ENCODE measurements at regions not wholly inside any gene's neighbourhood (a gene's known extent, or its start where the extent isn't known, plus 50 kb on each side); places are given as distances from the start of the nearest gene placed in this dataset.

- Histone ChIP-seq H4K20me1 (ENCODE audit: insufficient read depth, low read length) (no peaks in the 10 kb centered on the region), H3K4me1 (ENCODE audit: insufficient read depth, low read length, severe bottlenecking) (no peaks in the 10 kb centered on the region), H3K27me3 (ENCODE audit: insufficient read depth, low read length) (no peaks in the 10 kb centered on the region), H3F3A (ENCODE audit: insufficient read depth, low read length) (no peaks in the 10 kb centered on the region), H3K9me2 (ENCODE audit: low read depth, low read length) (no peaks in the 10 kb centered on the region), H3K4me3 (ENCODE audit: low read depth, low read length, poor library complexity, severe bottlenecking) (no peak overlapping the region), H3K4me2 (ENCODE audit: low read length) (no peak overlapping the region), H3K9ac (ENCODE audit: low read length) (no peak overlapping the region), H2AFZ (ENCODE audit: low read length) (no peak overlapping the region), H3K36me3 (ENCODE audit: insufficient read depth, low read length) (no peaks in the 10 kb centered on the region), H3K9me3 (ENCODE audit: low read length) (no peaks in the 10 kb centered on the region), H3K79me2 (ENCODE audit: insufficient read depth, low read length) (no peaks in the 10 kb centered on the region), H3K27ac (ENCODE audit: low read depth, low read length, poor library complexity, severe bottlenecking) (no peak overlapping the region)
- TF ChIP-seq EZH2 (IDR thresholded peaks at IDR 0.05; ENCODE audit: borderline replicate concordance, low read length): no peak
- TF ChIP-seq, protein P1, sequence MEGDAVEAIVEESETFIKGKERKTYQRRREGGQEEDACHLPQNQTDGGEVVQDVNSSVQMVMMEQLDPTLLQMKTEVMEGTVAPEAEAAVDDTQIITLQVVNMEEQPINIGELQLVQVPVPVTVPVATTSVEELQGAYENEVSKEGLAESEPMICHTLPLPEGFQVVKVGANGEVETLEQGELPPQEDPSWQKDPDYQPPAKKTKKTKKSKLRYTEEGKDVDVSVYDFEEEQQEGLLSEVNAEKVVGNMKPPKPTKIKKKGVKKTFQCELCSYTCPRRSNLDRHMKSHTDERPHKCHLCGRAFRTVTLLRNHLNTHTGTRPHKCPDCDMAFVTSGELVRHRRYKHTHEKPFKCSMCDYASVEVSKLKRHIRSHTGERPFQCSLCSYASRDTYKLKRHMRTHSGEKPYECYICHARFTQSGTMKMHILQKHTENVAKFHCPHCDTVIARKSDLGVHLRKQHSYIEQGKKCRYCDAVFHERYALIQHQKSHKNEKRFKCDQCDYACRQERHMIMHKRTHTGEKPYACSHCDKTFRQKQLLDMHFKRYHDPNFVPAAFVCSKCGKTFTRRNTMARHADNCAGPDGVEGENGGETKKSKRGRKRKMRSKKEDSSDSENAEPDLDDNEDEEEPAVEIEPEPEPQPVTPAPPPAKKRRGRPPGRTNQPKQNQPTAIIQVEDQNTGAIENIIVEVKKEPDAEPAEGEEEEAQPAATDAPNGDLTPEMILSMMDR (IDR thresholded peaks at IDR 0.05; ENCODE audit: low read length): no peak
Measured at GRCh38 chr2:226358688-226359087, 440.9 kb downstream of the IRS1 start.

DNA sequence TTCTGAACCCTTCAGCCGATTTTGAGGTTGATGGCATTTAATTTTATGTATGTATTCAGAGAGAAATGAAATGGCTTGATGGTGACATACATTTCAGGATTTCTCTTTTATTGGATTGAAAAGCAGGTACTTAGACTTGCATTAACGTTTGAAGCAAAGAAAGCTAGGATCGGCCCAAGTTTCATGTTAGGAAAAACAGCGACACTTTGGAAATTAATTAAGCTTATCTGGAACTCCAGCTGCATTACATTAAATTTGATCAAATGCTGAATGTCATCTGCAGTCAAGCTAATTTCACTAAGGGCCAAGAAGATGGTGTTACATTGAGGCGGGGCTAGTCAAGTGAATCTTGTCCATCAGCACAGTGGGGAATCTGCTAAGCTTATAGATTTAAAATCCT lies 441.8 kb downstream of the IRS1 start:
- TF ChIP-seq EZH2 (IDR thresholded peaks at IDR 0.05; ENCODE audit: borderline replicate concordance, low read length): no peak
- TF ChIP-seq, protein P1 (IDR thresholded peaks at IDR 0.05; ENCODE audit: low read length): no peak
- Histone ChIP-seq H3K9ac (ENCODE audit: low read length) (no peak overlapping the region), H3K27ac (ENCODE audit: low read depth, low read length, poor library complexity, severe bottlenecking) (no peak overlapping the region)

GRCh38 chr2:226355600-226355999 lies 444.0 kb downstream of the IRS1 start:
- H3K27ac ChIP-seq (ENCODE audit: low read depth, low read length, poor library complexity, severe bottlenecking): no peak overlapping the region
- H3K9me2 ChIP-seq (ENCODE audit: low read depth, low read length): no peaks in the 10 kb centered on the region
- H3K4me2 ChIP-seq (ENCODE audit: low read length): no peak overlapping the region
- TF ChIP-seq, protein P1 (IDR thresholded peaks at IDR 0.05; ENCODE audit: low read length): no peak
- no peak for TF ChIP-seq EZH2 (IDR thresholded peaks at IDR 0.05; ENCODE audit: borderline replicate concordance, low read length)
- H3K9me3 ChIP-seq (ENCODE audit: low read length): no peaks in the 10 kb centered on the region
- H3F3A ChIP-seq (ENCODE audit: insufficient read depth, low read length): no peaks in the 10 kb centered on the region
- H3K4me1 ChIP-seq (ENCODE audit: insufficient read depth, low read length, severe bottlenecking): no peaks in the 10 kb centered on the region
- H4K20me1 ChIP-seq (ENCODE audit: insufficient read depth, low read length): no peaks in the 10 kb centered on the region
- H3K79me2 ChIP-seq (ENCODE audit: insufficient read depth, low read length): no peaks in the 10 kb centered on the region
- H2AFZ ChIP-seq (ENCODE audit: low read length): no peak overlapping the region
- H3K9ac ChIP-seq (ENCODE audit: low read length): no peak overlapping the region
- H3K36me3 ChIP-seq (ENCODE audit: insufficient read depth, low read length): no peaks in the 10 kb centered on the region
- no peaks in the 10 kb centered on the region for H3K27me3 ChIP-seq (ENCODE audit: insufficient read depth, low read length)
- H3K4me3 ChIP-seq (ENCODE audit: low read depth, low read length, poor library complexity, severe bottlenecking): no peak overlapping the region

More for the DNA sequence above, 441.8 kb downstream of the IRS1 start:
- H3F3A ChIP-seq (ENCODE audit: insufficient read depth, low read length): no peaks in the 10 kb centered on the region
- no peak overlapping the region for H3K4me2 ChIP-seq (ENCODE audit: low read length)
- no peaks in the 10 kb centered on the region for H3K79me2 ChIP-seq (ENCODE audit: insufficient read depth, low read length)
- no peaks in the 10 kb centered on the region for H3K4me1 ChIP-seq (ENCODE audit: insufficient read depth, low read length, severe bottlenecking)
- no peaks in the 10 kb centered on the region for H3K9me3 ChIP-seq (ENCODE audit: low read length)
- no peak overlapping the region for H2AFZ ChIP-seq (ENCODE audit: low read length)
- H3K4me3 ChIP-seq (ENCODE audit: low read depth, low read length, poor library complexity, severe bottlenecking): no peak overlapping the region
- H4K20me1 ChIP-seq (ENCODE audit: insufficient read depth, low read length): no peaks in the 10 kb centered on the region
- H3K36me3 ChIP-seq (ENCODE audit: insufficient read depth, low read length): no peaks in the 10 kb centered on the region
- no peaks in the 10 kb centered on the region for H3K27me3 ChIP-seq (ENCODE audit: insufficient read depth, low read length)
- no peaks in the 10 kb centered on the region for H3K9me2 ChIP-seq (ENCODE audit: low read depth, low read length)

Measured in OCI-LY1 (cell line).